HG03439 (cell line): ENCODE measurements at regions not wholly inside any gene's neighbourhood (a gene's known extent, or its start where the extent isn't known, plus 50 kb on each side); places are given as distances from the start of the nearest gene placed in this dataset.

ENCODE experiments used
- ATAC-seq: cut with Tn5 transposase; IDR thresholded peaks from one replicate; pipeline ENCODE4 v1.9.1; 2021; ENCODE audit warnings: mild to moderate bottlenecking, moderate library complexity; ENCODE audit not compliant: unreplicated experiment

DNA sequence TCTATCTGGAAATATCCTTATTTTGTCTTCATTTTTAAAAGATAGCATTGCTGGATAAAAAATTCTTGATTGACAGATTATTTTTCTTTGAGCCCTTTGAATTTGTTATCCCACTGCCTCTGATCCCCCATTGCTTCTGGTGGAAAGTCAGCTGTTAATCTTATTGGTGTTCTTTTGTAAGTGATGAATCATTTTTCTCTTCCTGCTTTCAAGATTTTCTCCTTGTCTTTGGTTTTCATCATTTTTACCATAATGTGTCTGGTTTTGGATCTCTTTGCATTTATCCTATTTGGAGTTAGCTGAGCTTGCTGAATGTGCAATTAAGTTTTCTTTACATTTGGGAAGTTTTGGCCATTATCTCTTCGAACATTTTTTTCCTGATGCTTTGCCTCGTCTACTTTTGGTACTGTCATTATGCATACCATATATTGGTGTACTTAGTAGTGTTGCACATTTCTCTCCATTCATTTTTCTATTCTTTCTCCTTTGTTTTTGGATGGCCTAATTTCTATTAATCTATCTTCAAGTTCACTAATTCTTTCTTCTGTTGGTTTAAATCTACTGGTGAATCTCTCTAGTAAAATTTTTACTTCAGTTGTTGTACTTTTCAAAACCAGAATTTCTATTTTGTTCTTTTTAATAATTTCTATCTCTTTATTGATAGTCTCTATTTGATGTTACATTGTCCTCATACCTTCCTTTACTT is 440.0 kb upstream of the PROK2 start:
- no peak for ATAC-seq

DNA sequence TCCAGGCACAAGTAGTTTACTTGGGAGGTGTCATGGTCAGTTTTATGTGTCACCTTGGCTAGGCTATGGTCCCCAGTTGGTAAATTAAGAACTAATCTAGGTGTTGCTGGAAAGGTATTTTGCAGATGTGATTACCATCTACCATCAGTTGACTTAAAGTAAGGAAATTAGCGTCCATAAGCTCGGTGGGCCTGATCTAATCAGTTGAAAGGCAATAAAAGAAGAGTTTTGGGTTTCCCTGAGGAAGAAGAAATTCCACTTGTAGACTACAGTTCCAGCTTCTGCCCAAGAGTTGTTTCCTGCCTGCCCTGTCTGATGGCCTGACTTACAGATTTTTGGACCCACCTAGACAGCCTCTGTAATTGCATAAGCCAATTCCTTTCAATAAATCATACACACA is 438.7 kb upstream of the PROK2 start:
- ATAC-seq: no peak

DNA sequence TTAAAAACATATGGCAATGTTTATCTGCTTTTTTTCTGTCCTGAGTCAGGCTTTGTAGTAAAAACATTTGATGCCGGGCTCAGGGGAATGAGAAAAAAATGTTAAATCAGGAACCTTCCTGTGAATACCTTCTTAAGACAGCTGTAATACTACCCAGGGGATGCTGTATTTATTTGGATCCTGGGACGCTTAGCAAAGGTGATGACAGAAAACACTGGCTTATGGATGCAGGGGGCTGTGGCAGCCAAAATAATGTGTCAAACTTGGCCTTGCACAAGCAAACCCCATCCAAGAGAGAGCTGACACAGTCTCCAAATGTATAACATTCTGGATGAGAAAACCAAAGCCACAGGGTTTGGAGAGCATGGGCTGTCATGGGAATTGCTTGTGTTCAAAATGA is 438.2 kb upstream of the PROK2 start:
- ATAC-seq: no peak

DNA sequence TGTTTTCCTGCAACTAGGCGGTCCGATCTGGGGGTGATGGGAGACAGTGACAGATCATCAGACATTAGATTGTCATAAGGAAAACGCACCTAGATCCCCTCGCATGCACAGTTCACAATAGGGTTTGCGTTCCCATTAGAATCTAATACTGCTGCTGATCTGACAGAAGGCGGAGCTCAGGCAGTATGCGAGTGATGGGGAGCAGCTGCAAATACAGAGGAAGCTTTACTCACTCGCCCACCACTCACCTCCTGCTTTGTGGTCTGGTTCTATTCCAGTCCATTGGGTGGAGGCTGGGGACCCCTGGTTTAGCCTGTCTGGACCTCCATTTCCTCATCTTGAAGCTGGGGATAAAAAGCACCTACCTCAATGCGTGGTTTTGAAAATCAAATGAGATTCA is 437.5 kb upstream of the PROK2 start:
- no peak for ATAC-seq

DNA sequence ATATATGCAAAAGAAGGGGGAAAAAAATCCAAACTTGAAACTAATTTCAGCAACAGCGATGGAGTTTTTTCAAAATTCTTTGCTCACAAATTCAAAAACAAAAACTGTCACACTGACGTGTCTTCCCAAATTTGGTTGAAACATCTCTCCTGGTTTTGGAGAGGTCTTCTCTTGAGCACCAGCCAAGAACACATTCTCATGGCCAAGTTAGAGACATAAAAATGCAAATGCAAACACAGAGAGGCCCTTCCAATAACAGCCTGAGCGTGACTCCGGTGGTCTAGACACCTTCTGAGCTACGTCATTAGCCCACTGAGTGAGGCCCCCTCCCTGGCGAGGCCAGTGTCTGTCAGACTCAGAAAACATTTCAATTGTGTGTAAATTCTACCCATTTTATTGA is 436.0 kb upstream of the PROK2 start:
- ATAC-seq: no peak

DNA sequence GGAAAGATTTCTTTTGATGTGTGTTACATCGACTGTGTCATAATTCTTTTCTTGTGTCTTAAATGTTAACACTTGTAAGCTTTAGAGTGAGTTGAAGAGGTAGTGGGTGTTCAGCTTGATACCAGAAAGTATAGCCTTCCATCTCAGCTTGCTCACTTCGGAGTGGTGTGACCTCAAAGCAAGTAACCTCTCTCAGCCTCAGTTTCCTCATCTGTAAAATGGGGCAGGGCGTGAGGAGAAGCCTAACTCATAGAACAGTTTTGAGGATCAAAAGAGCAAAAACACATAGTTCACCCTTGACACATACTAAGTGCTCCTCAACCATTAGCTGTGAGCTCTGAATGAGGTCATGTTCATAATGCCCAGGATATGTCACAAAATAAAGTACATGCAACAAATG is 434.8 kb upstream of the PROK2 start:
- ATAC-seq: no peak

DNA sequence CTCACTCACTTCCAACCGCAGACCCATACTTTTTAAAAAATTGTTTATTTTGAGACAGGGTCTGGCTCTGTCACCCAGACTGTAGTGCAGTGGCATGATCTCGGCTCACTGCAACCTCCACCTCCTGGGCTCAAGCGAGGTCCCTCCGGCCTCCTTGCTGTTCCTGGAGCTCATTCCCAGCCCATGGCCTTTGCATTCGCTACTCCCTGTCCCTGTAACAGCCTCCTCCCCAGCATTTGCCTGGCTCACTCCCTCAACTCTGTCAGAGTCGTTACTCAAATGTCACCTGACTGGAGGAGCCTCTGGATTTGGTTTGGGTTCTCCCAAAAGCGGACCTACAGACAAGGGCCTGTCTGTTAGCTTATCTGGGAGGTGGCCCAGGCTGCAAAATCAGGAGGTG is 432.6 kb upstream of the PROK2 start:
- no peak for ATAC-seq

DNA sequence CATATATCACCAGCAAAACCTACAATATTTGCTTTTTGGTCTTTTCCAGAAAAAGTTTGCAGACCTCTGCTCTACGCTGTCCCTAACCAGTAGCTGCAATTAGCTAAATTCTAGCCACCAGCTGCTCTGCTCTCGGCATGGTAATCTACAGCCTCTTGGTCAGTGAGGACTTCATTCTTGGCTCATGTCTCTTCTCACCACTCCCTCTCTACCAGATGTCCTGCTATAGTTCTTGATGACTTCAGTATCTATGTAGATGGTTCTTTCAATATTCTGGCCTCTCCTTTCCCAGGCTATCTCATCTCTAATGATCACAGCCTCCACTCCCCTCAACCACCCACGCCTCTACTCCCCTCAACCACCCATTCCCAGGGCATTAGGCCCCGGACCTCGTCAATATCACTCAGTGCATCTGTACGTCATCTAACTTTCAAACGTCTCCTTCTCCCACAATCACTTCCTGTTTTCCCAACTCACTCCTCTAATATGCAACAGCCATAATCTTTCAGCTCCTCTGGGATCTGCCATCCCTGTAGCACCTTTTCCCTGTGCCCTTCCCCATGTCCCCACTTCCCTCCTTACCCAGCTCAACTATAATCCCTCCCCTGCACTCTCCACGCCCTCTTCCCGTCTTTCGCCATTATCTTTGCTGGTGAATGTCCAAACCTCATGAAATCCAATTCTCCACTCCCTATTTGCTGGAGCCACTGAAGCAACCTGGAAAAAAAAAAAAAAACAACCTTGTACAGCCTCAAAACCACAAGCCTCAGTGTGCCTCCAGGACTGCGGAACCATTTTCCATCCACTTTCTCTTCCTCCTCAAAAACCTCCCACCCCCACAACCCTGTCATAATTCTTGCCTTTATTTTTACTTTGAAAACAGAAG is 429.4 kb upstream of the PROK2 start:
- ATAC-seq: no peak

DNA sequence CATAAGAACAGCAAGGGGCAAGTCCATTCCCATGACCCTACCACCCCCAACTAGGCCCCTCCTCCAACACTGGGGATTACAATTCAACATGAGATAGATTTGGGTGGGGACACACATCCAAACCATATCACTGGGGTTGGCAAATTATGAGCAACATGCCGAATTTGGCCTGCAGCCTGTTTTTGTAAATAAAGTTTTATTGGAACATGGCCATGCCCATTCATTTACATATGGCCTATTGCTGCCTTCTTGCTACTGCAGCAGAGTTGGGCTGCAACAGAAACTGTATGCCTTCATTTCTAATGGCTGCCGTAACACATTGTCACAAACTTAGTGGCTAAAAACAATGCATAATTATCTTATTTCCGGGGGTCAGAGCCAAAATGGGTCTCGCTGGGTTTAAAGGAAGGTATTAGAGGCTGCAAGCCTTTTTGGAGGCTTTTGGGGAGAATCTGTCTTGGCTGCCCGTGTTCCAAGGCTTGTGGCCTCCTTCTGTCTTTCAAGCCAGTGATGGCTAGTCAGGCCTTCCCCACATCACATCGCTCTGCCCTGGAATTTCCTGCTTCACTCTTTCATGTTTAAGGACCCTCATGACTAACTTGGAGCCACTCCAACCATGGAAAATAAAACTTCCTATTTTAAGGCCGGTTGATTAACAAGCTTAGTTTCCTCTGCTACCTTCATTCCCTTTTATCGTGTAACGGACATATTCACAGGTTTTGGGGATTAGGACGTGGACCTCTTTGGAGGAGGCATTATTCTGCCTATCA is 428.5 kb upstream of the PROK2 start:
- no peak for ATAC-seq

DNA sequence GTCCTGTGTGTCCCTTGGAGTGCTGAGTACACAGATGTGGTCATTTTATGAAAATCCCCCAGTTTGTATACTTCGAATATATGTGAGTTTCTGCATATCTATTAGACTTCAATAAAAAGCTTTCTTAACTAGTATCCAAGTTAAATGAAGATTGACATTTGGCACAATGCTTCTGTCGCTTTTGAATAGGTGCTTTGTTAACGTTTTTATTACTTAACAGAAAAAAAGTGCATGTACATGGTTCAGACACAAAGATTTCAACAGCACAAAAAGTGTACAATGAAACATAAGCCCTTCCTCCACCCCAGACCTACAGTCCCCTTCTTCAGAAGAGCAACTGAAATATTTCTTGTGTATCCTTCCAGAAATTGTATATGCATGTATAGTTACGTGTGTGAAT is 427.4 kb upstream of the PROK2 start:
- no peak for ATAC-seq

DNA sequence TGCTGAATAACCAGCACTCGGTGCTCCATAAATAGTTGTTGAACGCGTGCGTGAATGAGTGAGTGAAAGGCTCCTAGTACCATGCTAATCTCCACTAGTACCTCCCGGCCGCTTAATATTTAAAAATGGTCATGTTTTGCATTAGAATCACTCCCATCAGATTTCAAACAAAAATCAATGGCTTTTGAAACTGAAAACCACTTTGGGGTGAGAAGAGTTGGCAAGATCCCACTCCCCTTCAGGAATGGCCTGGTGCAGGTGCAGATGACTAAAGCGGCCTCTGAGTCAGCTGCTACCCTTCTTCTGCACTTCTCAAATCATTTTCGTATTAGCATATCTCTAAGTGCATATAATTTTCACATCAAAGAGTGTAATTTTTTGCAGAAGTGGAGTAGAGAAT is 425.3 kb upstream of the PROK2 start:
- ATAC-seq: no peak

DNA sequence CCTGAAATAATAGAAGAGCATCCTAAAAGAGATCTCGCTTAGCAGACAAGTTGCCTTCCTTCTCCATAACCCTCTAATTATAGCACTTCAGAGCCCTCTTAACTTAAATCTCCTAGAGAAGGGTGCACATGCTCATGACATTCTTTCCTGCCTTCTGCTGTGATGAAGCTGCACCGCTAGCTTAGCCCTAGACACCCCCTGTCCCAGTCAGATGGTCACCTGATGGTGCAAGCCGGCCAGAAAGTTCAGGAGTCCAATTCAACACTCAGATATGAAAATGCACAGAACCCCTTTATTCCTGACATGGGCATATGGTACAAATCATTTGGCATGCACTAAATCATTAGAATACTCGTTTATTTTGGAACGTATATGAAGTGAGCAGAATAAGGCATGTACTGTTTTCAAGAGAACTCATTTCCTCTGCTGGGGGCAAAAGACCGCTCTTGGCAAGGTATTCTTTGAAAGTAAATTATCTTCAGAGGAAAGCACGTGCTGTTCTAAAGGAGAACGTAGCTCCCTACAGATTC is 420.4 kb upstream of the PROK2 start:
- no peak for ATAC-seq

DNA sequence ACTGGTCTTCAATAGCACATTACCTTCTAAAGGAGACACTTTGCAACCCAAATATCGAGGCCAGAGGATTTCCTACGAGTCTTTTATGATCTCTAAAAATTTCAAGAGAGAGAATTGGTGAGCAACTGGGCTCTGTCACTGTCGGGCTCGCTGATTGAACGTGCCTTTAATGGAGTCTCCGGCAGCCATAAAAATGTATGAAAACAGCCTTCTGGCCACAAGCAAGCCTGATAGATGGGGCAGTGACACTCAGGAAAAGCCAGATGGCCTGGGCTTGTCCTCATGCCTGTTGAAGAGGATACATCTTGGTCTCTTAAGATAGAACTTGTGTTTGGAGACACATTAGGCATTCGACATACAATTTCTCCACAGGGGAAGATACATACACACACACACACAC is 419.5 kb upstream of the PROK2 start:
- ATAC-seq: no peak

DNA sequence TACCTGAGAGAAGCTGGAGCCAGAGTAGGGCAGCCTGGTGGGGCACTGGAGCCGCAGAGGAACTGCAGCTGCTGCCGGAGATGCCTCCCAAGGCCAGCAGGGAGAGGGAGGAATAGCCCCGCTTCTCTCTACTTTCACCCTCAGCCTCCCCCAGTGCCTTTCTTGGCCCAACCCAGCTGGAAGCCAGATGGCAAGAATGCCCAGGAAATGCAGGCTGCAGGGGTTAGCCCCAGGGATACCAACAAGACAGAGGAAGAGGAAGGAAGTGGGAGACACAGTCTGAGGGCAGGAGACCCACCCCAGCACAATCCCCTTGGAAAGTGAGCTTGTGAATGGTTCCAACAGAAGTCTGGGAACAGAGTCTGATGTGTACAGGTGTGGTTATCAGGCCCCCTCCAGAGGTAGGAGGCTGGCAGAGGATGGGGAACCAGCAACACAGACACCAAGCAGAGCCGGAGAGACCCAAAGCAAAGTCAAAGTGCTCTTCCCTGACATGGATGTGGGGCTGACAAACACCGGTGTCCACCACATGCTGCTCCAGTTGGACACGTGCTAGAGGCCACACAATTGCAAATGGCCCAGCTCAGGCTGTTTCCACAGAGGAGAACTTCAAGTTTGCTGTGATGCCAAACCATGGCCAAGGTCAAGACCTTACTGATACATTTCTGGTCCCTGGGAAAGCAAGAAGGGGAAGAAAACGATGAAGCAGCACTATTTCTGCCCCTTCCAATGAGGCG is 418.8 kb upstream of the PROK2 start:
- no peak for ATAC-seq

DNA sequence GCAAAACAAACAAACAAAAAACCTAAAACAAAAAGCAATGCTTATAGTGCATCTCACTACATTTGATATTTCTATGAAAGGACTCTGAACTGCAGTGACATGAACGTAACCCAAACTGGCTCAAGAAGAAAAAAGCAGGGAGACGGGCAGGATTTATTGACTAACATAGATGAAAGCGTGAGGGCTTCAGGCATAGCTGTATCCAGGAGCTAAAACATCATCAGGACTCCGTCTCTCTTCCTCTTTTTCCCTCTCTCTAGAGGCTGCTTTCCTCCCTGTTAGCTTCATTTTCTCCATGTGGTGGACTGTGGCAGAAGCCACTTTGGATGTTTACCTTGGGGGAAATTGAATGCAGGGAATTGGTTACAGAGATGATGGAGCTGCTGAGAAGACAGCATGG is 418.2 kb upstream of the PROK2 start:
- no peak for ATAC-seq

DNA sequence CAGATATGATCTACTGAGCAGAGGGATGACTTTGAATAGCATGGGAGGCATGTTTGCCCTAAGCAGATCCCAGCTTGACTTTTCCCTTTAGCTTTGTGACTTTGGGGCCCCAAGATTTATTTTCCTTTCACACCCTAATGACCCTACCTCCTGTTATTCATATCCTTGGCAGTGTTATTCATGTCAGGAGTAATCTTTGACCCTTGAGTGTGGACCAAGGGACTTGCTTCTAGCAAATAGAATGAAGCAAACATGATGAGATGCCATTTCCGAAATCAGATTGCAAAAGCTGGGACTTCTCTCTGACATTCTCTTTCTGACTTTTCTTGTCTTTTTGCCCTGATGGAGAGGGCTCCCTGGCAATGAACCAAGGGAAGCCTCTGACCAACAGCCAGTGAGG is 415.4 kb upstream of the PROK2 start:
- no peak for ATAC-seq

DNA sequence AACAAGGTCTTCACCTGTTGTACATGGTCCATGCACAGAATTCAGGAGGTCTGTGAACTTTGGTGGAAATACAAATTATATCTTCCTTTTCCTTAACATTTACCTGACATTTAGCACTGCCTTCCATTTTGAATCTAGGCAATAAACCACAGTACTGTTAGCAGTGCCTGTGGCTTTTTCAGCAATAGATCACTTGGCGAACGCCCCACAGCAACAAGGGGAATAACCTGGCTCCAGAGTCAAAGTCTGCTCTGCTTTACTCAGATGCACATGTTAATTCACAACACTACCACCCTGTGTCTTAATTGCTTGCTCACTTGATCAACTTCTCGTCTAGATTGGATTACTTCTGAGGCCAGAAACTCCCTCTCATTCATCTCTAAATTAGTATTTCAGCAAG is 414.6 kb upstream of the PROK2 start:
- no peak for ATAC-seq

DNA sequence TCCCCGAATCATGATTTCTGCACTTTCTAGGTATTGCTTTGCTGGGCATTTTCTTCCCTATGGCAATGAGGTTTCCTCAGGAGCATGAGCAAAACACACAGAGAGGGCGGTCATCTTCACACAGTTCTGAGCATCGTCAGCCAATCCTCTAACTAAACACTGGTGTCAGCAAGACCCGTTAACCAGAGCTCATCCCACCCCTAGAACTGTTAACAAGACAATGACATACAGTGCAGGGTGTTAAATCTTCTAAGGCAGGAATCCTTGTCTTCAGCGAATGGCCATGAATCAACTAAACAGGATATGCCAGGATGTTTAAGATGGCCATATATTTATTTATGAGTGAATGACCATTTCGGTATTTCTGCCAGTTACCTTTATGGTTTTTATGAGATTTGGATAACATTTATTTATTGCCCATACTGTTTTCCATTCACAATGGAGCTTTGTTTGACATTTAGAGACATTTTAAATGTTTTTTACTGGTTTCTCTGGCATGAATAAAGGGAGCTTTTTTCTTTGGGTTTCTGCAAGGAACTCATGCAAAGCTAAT is 411.5 kb upstream of the PROK2 start:
- no peak for ATAC-seq

DNA sequence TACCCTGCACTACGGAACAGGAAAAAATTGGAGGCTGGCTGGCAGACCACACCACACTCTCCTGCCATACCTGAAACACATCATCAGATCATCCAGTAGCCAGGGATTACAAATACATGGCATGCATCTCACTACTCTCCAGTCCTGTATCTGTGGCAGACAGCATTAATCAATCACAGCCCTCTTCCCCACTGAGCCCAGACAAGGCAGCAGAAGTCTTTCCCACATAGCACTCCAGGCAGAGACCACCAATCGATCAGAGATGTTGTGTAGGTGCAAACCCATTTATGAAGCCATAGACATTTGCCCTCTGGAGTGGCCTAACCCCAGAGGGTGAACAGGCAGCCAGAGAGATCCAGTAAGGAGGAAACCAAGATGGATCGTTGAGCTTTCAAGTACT is 410.9 kb upstream of the PROK2 start:
- ATAC-seq: no peak

DNA sequence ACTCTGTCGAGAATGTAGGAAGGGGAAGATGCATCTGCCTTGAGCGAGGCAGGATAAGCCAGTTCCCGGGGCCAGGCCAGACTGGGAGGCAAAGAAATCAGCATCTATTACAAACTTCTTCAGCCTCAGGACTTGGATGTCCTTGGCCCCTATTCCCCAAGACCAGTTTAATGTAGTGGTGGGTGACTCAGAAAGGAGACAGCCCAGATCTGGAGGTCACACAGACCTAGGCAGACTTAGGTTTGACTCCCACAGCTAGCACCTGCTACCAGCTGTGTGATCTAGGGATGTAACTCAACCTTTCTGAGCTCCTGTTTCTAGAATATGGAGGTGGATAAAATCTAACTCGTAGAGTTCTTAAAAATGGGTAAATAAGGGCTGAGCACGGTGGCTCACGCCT is 409.5 kb upstream of the PROK2 start:
- ATAC-seq: no peak
